Upper lobe of right lung (tissue), 1 donor: ENCODE measurements at regions not wholly inside any gene's neighbourhood (a gene's known extent, or its start where the extent isn't known, plus 50 kb on each side); places are given as distances from the start of the nearest gene placed in this dataset.

Source experiments
- ATAC-seq: fragments of 200-7000 bp; cut with Tn5 transposase; one replicate; pipeline ENCODE4 v1.9.1; 2020; ENCODE audit warnings: mild to moderate bottlenecking, moderate library complexity
- DNase-seq: peaks from one replicate; pipeline ENCODE4 v3.0.0-alpha.2; 2020
- H3K27ac ChIP-seq: fragments of 200-600 bp; one replicate; pipeline ENCODE4 v1.8.0; 2022
- H3K27me3 ChIP-seq: fragments of 200-600 bp; one replicate; pipeline ENCODE4 v1.8.0; 2022; ENCODE audit warnings: mild to moderate bottlenecking
- H3K36me3 ChIP-seq: fragments of 200-600 bp; one replicate; pipeline ENCODE4 v1.8.0; 2022
- H3K4me1 ChIP-seq: fragments of 200-600 bp; one replicate; pipeline ENCODE4 v1.8.0; 2022
- H3K4me3 ChIP-seq: fragments of 200-600 bp; one replicate; pipeline ENCODE4 v1.8.0; 2022; ENCODE audit warnings: mild to moderate bottlenecking
- H3K9me3 ChIP-seq: fragments of 200-600 bp; one replicate; pipeline ENCODE4 v1.8.0; 2022
- intact Hi-C: fragments of 100-400 bp; cut with DNase I; formaldehyde crosslinking; loops from one replicate; pipeline ENCODE4 v1.11.0; 2022
- TF ChIP-seq, protein P1 (sequence below): fragments of 200-600 bp; IDR thresholded peaks from one replicate; pipeline ENCODE4 v1.8.0; 2022; ENCODE audit warnings: antibody characterized with exemption
- donor health status: DM: no; HTN: yes; CAD: no; lungs with severe emphysema.

DNA sequence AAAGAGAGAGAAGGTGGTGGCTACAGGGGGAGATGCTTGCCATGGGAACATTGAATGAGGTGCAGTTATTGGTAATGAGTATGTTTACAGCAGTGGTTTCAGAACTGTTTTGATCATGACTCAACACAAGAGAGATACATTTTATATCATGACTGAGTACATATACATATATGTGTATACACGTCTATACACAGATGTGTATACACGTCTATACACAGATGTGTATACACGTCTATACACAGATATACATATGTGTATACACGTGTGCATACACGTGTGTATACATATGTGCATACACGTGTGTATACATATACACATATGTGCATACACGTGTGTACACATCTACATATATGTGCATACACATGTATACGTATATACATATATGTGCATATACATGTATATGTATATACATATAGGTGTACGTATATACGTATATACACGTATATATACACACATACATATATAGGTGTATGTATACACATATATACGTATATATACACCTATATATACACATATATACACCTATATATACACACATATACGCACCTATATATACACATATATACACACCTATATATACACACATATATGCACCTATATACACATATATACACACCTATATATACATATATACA is 518.5 kb downstream of the TSN start:
- no peak overlapping the region for H3K27ac ChIP-seq
- intact Hi-C loops: no loop called here
- H3K4me3 ChIP-seq: no peak overlapping the region
- ATAC-seq: no peak
- no peaks in the 10 kb centered on the region for H3K36me3 ChIP-seq
- TF ChIP-seq, protein P1, sequence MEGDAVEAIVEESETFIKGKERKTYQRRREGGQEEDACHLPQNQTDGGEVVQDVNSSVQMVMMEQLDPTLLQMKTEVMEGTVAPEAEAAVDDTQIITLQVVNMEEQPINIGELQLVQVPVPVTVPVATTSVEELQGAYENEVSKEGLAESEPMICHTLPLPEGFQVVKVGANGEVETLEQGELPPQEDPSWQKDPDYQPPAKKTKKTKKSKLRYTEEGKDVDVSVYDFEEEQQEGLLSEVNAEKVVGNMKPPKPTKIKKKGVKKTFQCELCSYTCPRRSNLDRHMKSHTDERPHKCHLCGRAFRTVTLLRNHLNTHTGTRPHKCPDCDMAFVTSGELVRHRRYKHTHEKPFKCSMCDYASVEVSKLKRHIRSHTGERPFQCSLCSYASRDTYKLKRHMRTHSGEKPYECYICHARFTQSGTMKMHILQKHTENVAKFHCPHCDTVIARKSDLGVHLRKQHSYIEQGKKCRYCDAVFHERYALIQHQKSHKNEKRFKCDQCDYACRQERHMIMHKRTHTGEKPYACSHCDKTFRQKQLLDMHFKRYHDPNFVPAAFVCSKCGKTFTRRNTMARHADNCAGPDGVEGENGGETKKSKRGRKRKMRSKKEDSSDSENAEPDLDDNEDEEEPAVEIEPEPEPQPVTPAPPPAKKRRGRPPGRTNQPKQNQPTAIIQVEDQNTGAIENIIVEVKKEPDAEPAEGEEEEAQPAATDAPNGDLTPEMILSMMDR: no peak
- no peaks in the 10 kb centered on the region for H3K9me3 ChIP-seq
- H3K4me1 ChIP-seq: no peaks in the 10 kb centered on the region
- H3K27me3 ChIP-seq: no peaks in the 10 kb centered on the region
- DNase-seq: no peak

GRCh38 chr2:122277956-122278355 is 522.5 kb downstream of the TSN start:
- intact Hi-C loops: no loop called here
- Histone ChIP-seq H3K27me3 (no peaks in the 10 kb centered on the region), H3K36me3 (no peaks in the 10 kb centered on the region), H3K4me1 (no peaks in the 10 kb centered on the region), H3K27ac (no peak overlapping the region), H3K4me3 (no peak overlapping the region), H3K9me3 (no peaks in the 10 kb centered on the region)
- DNase-seq (no peak), ATAC-seq (no peak)
- TF ChIP-seq, protein P1: no peak

DNA sequence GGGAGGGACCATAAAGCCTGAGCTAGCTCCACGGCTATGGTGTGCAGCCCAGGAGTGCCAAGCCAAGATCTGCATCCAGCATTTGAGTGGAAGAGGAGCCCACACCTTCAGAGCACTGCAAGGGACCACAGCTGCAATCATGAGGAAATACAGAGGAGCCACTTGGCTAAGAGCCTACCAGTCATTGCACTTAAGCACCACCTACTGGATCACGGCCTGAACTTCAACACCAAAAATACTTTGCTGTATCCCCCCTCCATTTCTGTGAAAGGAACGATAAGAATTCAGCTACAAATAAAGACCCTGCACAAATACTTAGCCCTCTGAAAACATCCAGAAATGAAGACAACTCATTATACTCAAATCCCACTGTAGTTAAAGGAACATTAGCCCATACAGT is 545.3 kb downstream of the TSN start:
- Histone ChIP-seq H3K27ac (no peak overlapping the region), H3K27me3 (no peaks in the 10 kb centered on the region), H3K36me3 (no peaks in the 10 kb centered on the region), H3K4me1 (no peaks in the 10 kb centered on the region), H3K4me3 (no peak overlapping the region), H3K9me3 (no peaks in the 10 kb centered on the region)
- ATAC-seq (no peak), DNase-seq (no peak)
- intact Hi-C loops: no loop called here
- TF ChIP-seq, protein P1: no peak

- no peak overlapping the region for H3K4me3 ChIP-seq
Measured at GRCh38 chr2:122307763-122308162, 552.3 kb downstream of the TSN start.

DNA sequence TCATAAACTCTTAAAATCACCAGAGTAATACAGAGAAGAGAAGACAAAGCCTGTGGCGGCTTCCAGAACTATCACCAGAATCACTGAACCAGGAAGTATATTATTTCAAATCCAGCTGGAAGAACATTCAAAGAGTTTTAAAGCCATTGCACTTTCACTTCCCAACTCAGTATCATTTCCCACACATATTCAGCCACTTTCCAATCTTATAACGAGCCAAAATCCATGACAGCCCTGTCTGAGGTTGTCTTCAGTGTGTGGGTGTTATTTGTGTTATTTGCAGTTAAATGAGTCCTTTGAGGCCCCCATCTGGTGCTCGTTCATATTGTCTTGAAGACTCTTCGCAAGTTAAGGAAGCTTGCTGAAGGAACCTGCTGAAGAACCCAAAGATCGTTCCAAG is 559.9 kb downstream of the TSN start:
- H3K27me3 ChIP-seq: no peaks in the 10 kb centered on the region

More at GRCh38 chr2:122307763-122308162, 552.3 kb downstream of the TSN start:
- H3K27me3 ChIP-seq: no peaks in the 10 kb centered on the region
- TF ChIP-seq, protein P1: no peak
- intact Hi-C loops: no loop called here
- no peaks in the 10 kb centered on the region for H3K4me1 ChIP-seq
- no peaks in the 10 kb centered on the region for H3K36me3 ChIP-seq
- H3K9me3 ChIP-seq: no peaks in the 10 kb centered on the region
- DNase-seq: no peak
- H3K27ac ChIP-seq: no peak overlapping the region
- no peak for ATAC-seq

More for the DNA sequence above, 559.9 kb downstream of the TSN start:
- TF ChIP-seq, protein P1: no peak
- Histone ChIP-seq H3K4me1 (no peaks in the 10 kb centered on the region), H3K27ac (no peak overlapping the region), H3K4me3 (no peak overlapping the region), H3K36me3 (no peaks in the 10 kb centered on the region), H3K9me3 (no peaks in the 10 kb centered on the region)
- DNase-seq: no peak
- no peak for ATAC-seq
- intact Hi-C loops: no loop called here
